NT2/D1 (cell line): ENCODE measurements at regions not wholly inside any gene's neighbourhood (a gene's known extent, or its start where the extent isn't known, plus 50 kb on each side); places are given as distances from the start of the nearest gene placed in this dataset.

ENCODE experiments used
- SUZ12 ChIP-seq: IDR thresholded peaks from 2 replicates; pipeline ENCODE4 v1.6.1; 2011; ENCODE audit not compliant: insufficient read length, insufficient read depth; ENCODE audit errors: extremely low read depth
- YY1 ChIP-seq: IDR thresholded peaks from 2 replicates; pipeline ENCODE4 v1.6.1; 2011; ENCODE audit not compliant: insufficient read length, insufficient read depth

DNA sequence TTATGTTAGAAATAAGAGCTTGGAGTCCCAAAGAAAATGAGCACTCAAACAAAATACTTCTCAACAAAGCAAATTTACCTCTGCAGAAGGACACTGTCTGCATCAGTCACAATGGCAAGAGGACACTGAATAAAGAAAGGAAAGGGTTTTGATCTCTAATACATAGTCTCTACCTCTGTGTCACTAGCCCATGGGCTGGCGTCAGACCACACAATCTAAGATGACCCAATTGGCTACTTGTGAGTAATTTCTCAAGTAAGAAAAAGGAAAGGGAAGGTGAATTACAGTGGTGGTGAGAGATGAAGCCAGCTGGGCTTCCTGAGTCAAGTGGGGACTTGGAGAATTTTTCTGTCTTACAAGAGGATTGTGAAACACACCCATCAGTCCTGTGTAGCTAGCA lies 257.9 kb upstream of the AMELY start:
- TF ChIP-seq SUZ12 (no peak), YY1 (no peak)
